H1 (cell line): ENCODE measurements at regions not wholly inside any gene's neighbourhood (a gene's known extent, or its start where the extent isn't known, plus 50 kb on each side); places are given as distances from the start of the nearest gene placed in this dataset.
"Not testable (repeated sequence)": the region's sequence is repeated elsewhere in the genome, so short reads cannot be mapped to it uniquely, and the experiment has no call there.

Experiments
- CTCF ChIA-PET: fragments of 300-600 bp; sonication (Branson Sonifier 250); formaldehyde crosslinking; loops from one replicate; lab custom pipeline; 2021; ENCODE audit not compliant: partially characterized antibody; lab: Charles Lee
- POLR2A ChIA-PET: fragments of 300-600 bp; sonication (Branson Sonifier 250); formaldehyde crosslinking; loops from one replicate; lab custom pipeline; 2021; ENCODE audit warnings: inconsistent platforms; ENCODE audit not compliant: partially characterized antibody; lab: Charles Lee
- DNase-seq, 2 experiments: peaks; one replicate each; pipeline versions ENCODE4 v3.0.0 to v3.0.0-alpha.2; 2010 to 2022; ENCODE audit warnings: low spot score in 2 of 2, low read depth in 1 of 2, mixed read lengths in 1 of 2
- FAIRE-seq: peaks from 2 replicates; lab custom pipeline; 2011; peaks lifted over from hg19 to GRCh38; lab: Jason Lieb, UNC
- H2AFZ ChIP-seq: 2 replicates; pipeline ENCODE4 v1.8.1; 2012; ENCODE audit warnings: low read length, inconsistent platforms
- H2AK5ac ChIP-seq: 2 replicates; pipeline ENCODE4 v1.6.1; 2013; ENCODE audit warnings: low read depth, low read length
- H2BK120ac ChIP-seq: replicated peaks from 2 replicates; pipeline ENCODE3; 2013; ENCODE audit warnings: low read depth, low read length, inconsistent platforms
- H2BK12ac ChIP-seq: 2 replicates; pipeline ENCODE4 v1.6.1; 2013; ENCODE audit warnings: low read depth, low read length
- H2BK15ac ChIP-seq: 2 replicates; pipeline ENCODE4 v1.6.1; 2013; ENCODE audit warnings: low read length
- H2BK20ac ChIP-seq: 2 replicates; pipeline ENCODE4 v1.6.1; 2013; ENCODE audit warnings: low read length
- H2BK5ac ChIP-seq: 2 replicates; pipeline ENCODE4 v1.6.1; 2013; ENCODE audit warnings: low read depth, low read length
- H3K14ac ChIP-seq: 2 replicates; pipeline ENCODE4 v1.6.1; 2013; ENCODE audit warnings: inconsistent platforms; ENCODE audit not compliant: insufficient read length
- H3K18ac ChIP-seq: 2 replicates; pipeline ENCODE4 v1.6.1; 2013; ENCODE audit warnings: low read length; ENCODE audit errors: extremely low read depth
- H3K23ac ChIP-seq: 2 replicates; pipeline ENCODE4 v1.6.1; 2013; ENCODE audit warnings: inconsistent platforms; ENCODE audit not compliant: insufficient read length
- H3K23me2 ChIP-seq: 2 replicates; pipeline ENCODE4 v1.6.1; 2013; ENCODE audit warnings: low read depth, low read length
- H3K27ac ChIP-seq: 2 replicates; pipeline ENCODE4 v1.6.1; 2011; ENCODE audit warnings: low read depth, low read length, inconsistent platforms
- H3K27me3 ChIP-seq, 4 experiments: replicated peaks in 1 of 4; 1 replicate in 1 of 4; 2 replicates in 3 of 4; pipeline versions ENCODE4 v1.6.1 to v1.8.1; 2011 to 2013; ENCODE audit warnings: low read length in 3 of 4, mild to moderate bottlenecking in 3 of 4, inconsistent platforms in 2 of 4, mixed read lengths in 2 of 4, moderate library complexity in 1 of 4; ENCODE audit not compliant: control insufficient read depth in 3 of 4, insufficient read depth in 3 of 4; ENCODE audit errors: extremely low read depth in 1 of 4
- H3K36me3 ChIP-seq, 4 experiments: 2 replicates each; pipeline versions ENCODE4 v1.6.1 to v1.8.1; 2011 to 2013; ENCODE audit warnings: mild to moderate bottlenecking in 4 of 4, low read length in 3 of 4, moderate library complexity in 2 of 4, control low read depth in 1 of 4, inconsistent platforms in 1 of 4; ENCODE audit not compliant: insufficient read depth in 4 of 4, control insufficient read depth in 2 of 4
- H3K4ac ChIP-seq: replicated peaks from 2 replicates; pipeline ENCODE3; 2013; ENCODE audit warnings: low read length, low read depth, mixed read lengths, inconsistent platforms; ENCODE audit not compliant: insufficient read length
- H3K4me1 ChIP-seq, 4 experiments: replicated peaks in 1 of 4; 1 replicate in 1 of 4; 2 replicates in 3 of 4; pipeline versions ENCODE4 v1.6.1 to v1.8.1; 2011 to 2013; ENCODE audit warnings: low read length in 3 of 4, inconsistent platforms in 2 of 4, mixed read lengths in 1 of 4; ENCODE audit not compliant: insufficient read depth in 4 of 4, control insufficient read depth in 3 of 4
- H3K4me2 ChIP-seq, 2 experiments: 2 replicates each; pipeline versions ENCODE4 v1.6.1 to v1.8.1; 2011 to 2013; ENCODE audit warnings: low read depth in 2 of 2, low read length in 2 of 2, control low read depth in 1 of 2, inconsistent platforms in 1 of 2, mild to moderate bottlenecking in 1 of 2; ENCODE audit not compliant: insufficient read depth in 1 of 2
- H3K4me3 ChIP-seq, 4 experiments: fragments of 200-600, 300-600 bp in 1 of 4; sonication (generic), shearing (Covaris generic), sonication (Bioruptor Twin) in 1 of 4; 2 replicates each; pipeline versions ENCODE4 v1.5.1 to v1.8.1; 2011 to 2016; ENCODE audit warnings: low read length in 4 of 4, low read depth in 3 of 4, control low read depth in 2 of 4, inconsistent platforms in 2 of 4, mild to moderate bottlenecking in 2 of 4, mixed read lengths in 1 of 4, moderate library complexity in 1 of 4; ENCODE audit not compliant: insufficient read depth in 2 of 4; ENCODE audit errors: extremely low read depth in 1 of 4
- H3K56ac ChIP-seq: replicated peaks from 2 replicates; pipeline ENCODE3; 2013; ENCODE audit warnings: low read depth, mild to moderate bottlenecking, mixed read lengths, low read length, inconsistent platforms; ENCODE audit not compliant: insufficient read length
- H3K79me1 ChIP-seq: 2 replicates; pipeline ENCODE4 v1.6.1; 2013; ENCODE audit warnings: low read depth, low read length, control low read depth
- H3K79me2 ChIP-seq, 2 experiments: 2 replicates each; pipeline versions ENCODE4 v1.6.1 to v1.8.1; 2012 to 2013; ENCODE audit warnings: low read length in 2 of 2, mild to moderate bottlenecking in 2 of 2, inconsistent platforms in 1 of 2; ENCODE audit not compliant: insufficient read depth in 2 of 2, control insufficient read depth in 1 of 2
- H3K9ac ChIP-seq, 4 experiments: replicated peaks in 1 of 4; 1 replicate in 1 of 4; 2 replicates in 3 of 4; pipeline versions ENCODE4 v1.6.1 to v1.8.1; 2011 to 2013; ENCODE audit warnings: low read depth in 3 of 4, low read length in 3 of 4, control low read depth in 2 of 4, mild to moderate bottlenecking in 2 of 4, moderate library complexity in 2 of 4, inconsistent platforms in 1 of 4; ENCODE audit errors: extremely low read depth in 1 of 4
- H3K9me3 ChIP-seq, 2 experiments: 2 replicates each; pipeline versions ENCODE4 v1.6.1 to v1.8.1; 2012 to 2013; ENCODE audit warnings: mild to moderate bottlenecking in 2 of 2, moderate library complexity in 2 of 2, control low read depth in 1 of 2, inconsistent platforms in 1 of 2, low read depth in 1 of 2, low read length in 1 of 2, mixed read lengths in 1 of 2; ENCODE audit not compliant: insufficient read depth in 2 of 2
- H4K20me1 ChIP-seq, 2 experiments: replicated peaks in 1 of 2; 2 replicates each; pipeline versions ENCODE3 to v1.8.1; 2011 to 2013; ENCODE audit warnings: inconsistent platforms in 2 of 2, low read length in 2 of 2, mild to moderate bottlenecking in 1 of 2; ENCODE audit not compliant: insufficient read depth in 2 of 2, control insufficient read depth in 1 of 2
- H4K5ac ChIP-seq: 2 replicates; pipeline ENCODE4 v1.6.1; 2013; ENCODE audit warnings: low read length, low read depth, mixed read lengths, inconsistent platforms; ENCODE audit not compliant: insufficient read length
- H4K8ac ChIP-seq: 2 replicates; pipeline ENCODE4 v1.8.0; 2013; ENCODE audit warnings: mild to moderate bottlenecking, moderate library complexity, low read length, inconsistent platforms; ENCODE audit not compliant: insufficient read depth; ENCODE audit errors: extremely low read depth
- H4K91ac ChIP-seq: replicated peaks from 2 replicates; pipeline ENCODE3; 2013; ENCODE audit warnings: low read length, mixed read lengths, inconsistent platforms; ENCODE audit not compliant: insufficient read length
- WGBS, 2 experiments: shearing (Covaris generic) in 1 of 2; methylation state at CpG; one replicate each; pipeline versions ENCODE4 v1.1.6 to v1.1.7; 2013 to 2015; ENCODE audit warnings: low lambda C conversion rate in 2 of 2, mixed read lengths in 2 of 2, inconsistent platforms in 1 of 2, low coverage in 1 of 2, missing lambda C conversion rate in 1 of 2; ENCODE audit not compliant: insufficient replicate concordance in 2 of 2, insufficient coverage in 1 of 2, insufficient read length in 1 of 2; ENCODE audit errors: extremely low coverage in 1 of 2, missing lambda C conversion rate in 1 of 2; 5-methylcytosine and 5-hydroxymethylcytosine counted together

DNA sequence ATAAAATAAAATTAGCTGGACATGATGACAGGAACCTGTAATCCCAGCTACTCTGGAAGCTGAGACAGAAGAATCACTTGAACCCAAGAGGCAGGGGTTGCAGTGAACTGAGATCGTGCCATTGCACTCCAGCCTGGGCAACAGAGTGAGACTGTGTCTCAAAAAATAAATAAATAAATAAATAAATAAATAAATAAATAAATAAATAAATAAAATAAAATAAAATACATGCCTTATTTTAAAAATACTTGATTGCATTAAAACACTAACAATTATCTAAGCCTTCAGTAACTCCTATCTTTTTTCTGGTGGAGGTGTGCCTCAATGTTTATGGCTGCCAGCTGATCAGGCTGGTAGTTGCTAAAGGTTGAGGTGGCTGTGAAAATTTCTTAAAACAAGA lies 1329.6 kb upstream of the CITED2 start:
- H3K27me3 ChIP-seq, H4K8ac ChIP-seq, H4K5ac ChIP-seq, POLR2A ChIA-PET, H3K4me2 ChIP-seq, H3K79me1 ChIP-seq, H3K27ac ChIP-seq, H3K79me2 ChIP-seq, H3K4ac ChIP-seq, H4K20me1 ChIP-seq, H3K23ac ChIP-seq, H2AK5ac ChIP-seq, H2BK20ac ChIP-seq, H2BK5ac ChIP-seq, H3K9me3 ChIP-seq, H3K4me3 ChIP-seq, DNase-seq, H3K4me1 ChIP-seq, H3K14ac ChIP-seq, H2BK120ac ChIP-seq, H3K18ac ChIP-seq, H2BK15ac ChIP-seq, H3K9ac ChIP-seq, H4K91ac ChIP-seq, FAIRE-seq, H3K23me2 ChIP-seq, H2AFZ ChIP-seq, H3K36me3 ChIP-seq, H2BK12ac ChIP-seq, H3K56ac ChIP-seq, CTCF ChIA-PET: not testable (repeated sequence)
- 100% methylated on average over 1 of the region's 1 CpG; no CpG with 5 or more reads in 1 of the 2 experiments for WGBS, 2 experiments
